Karpas-422 (cell line): ENCODE measurements at regions not wholly inside any gene's neighbourhood (a gene's known extent, or its start where the extent isn't known, plus 50 kb on each side); places are given as distances from the start of the nearest gene placed in this dataset.

ENCODE experiments used
- DNase-seq: peaks from one replicate; pipeline ENCODE4 v3.0.0-alpha.2; 2015
- H2AFZ ChIP-seq: fragments of 200-600 bp; sonication (generic); 2 replicates; pipeline ENCODE4 v1.6.1; 2014; ENCODE audit warnings: antibody characterized with exemption, low read length, mixed read lengths
- H3K27ac ChIP-seq: fragments of 200-600 bp; sonication (generic); 2 replicates; pipeline ENCODE4 v1.5.1; 2014; ENCODE audit warnings: mild to moderate bottlenecking, low read length, moderate library complexity
- H3K27me3 ChIP-seq: fragments of 200-600 bp; sonication (generic); 2 replicates; pipeline ENCODE4 v1.6.1; 2014; ENCODE audit warnings: low read length, mixed read lengths
- H3K36me3 ChIP-seq: fragments of 200-600 bp; sonication (generic); 2 replicates; pipeline ENCODE4 v1.6.1; 2014; ENCODE audit warnings: low read length, mixed read lengths; ENCODE audit not compliant: insufficient read depth
- H3K4me1 ChIP-seq: fragments of 200-600 bp; sonication (generic); 2 replicates; pipeline ENCODE4 v1.6.1; 2014; ENCODE audit warnings: mild to moderate bottlenecking, low read length, mixed read lengths
- H3K4me2 ChIP-seq: fragments of 200-600 bp; sonication (generic); 2 replicates; pipeline ENCODE4 v1.6.1; 2014; ENCODE audit warnings: low read length, low read depth, mild to moderate bottlenecking; ENCODE audit not compliant: poor library complexity, severe bottlenecking
- H3K4me3 ChIP-seq: fragments of 200-600 bp; sonication (generic); 2 replicates; pipeline ENCODE4 v1.5.1; 2014; ENCODE audit warnings: mild to moderate bottlenecking, antibody characterized with exemption, low read length, mixed read lengths
- H3K79me2 ChIP-seq: fragments of 200-600 bp; sonication (generic); 2 replicates; pipeline ENCODE4 v1.6.1; 2014; ENCODE audit warnings: mild to moderate bottlenecking, low read length, mixed read lengths
- H3K9ac ChIP-seq: fragments of 200-600 bp; sonication (generic); 2 replicates; pipeline ENCODE4 v1.6.0; 2014; ENCODE audit warnings: low read length
- H3K9me2 ChIP-seq: fragments of 200-600 bp; sonication (generic), shearing (Covaris generic); replicated peaks from 2 replicates; pipeline ENCODE4 v1.6.0; 2014; ENCODE audit warnings: mild to moderate bottlenecking, low read length, moderate library complexity; ENCODE audit not compliant: insufficient read depth
- H3K9me3 ChIP-seq: fragments of 300-700, 200-600 bp; sonication (generic); 2 replicates; pipeline ENCODE4 v1.6.1; 2014; ENCODE audit warnings: low read length, mixed read lengths
- H4K20me1 ChIP-seq: fragments of 200-600 bp; sonication (generic); 2 replicates; pipeline ENCODE4 v1.6.1; 2014; ENCODE audit warnings: mild to moderate bottlenecking, antibody characterized with exemption, low read length, low read depth; ENCODE audit not compliant: insufficient read depth

DNA sequence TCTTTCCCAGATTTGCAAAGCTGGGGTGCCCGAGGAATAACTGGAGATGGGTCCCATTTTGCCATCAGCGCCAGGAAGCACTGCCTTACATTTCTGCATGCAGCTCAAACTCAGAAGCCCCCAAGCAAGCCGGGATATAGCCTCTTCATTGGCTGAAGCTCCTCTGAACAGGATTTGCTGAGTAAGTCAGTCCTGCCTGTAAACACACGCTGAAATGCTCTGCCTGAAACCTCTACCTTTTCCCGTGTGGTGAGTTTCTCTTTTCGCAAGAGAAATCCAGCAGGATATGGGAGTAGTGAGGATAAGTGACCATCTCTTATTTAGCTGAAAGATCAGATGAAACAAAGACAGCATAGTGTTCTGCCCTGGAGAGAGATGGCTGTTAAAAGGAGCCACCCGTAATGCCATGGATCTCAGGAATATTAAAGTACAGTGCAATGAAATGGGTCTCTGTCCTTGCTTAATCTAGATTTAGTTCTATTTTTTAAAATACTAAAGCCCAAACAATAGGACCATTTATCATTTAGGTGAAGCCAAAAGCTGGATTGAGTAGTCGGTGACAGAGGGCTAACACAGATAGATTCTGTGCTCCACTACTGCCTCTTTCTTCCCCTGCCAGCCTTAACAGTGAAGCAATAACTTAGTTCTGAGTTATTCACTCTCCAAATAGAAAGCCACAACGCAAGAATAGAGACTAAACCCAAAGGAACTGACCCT lies 177.5 kb upstream of the PPP2R2B start:
- H3K27ac ChIP-seq = no peak overlapping the region
- no peaks in the 10 kb centered on the region for H3K9me3 ChIP-seq
- DNase-seq = no peak
- H2AFZ ChIP-seq = no peak overlapping the region
- no peaks in the 10 kb centered on the region for H3K4me1 ChIP-seq
- no peaks in the 10 kb centered on the region for H4K20me1 ChIP-seq
- no peaks in the 10 kb centered on the region for H3K36me3 ChIP-seq
- no peaks in the 10 kb centered on the region for H3K79me2 ChIP-seq
- no peaks in the 10 kb centered on the region for H3K9me2 ChIP-seq
- H3K27me3 ChIP-seq = no peaks in the 10 kb centered on the region
- no peak overlapping the region for H3K4me2 ChIP-seq
- H3K4me3 ChIP-seq = no peak overlapping the region
- H3K9ac ChIP-seq = no peak overlapping the region

DNA sequence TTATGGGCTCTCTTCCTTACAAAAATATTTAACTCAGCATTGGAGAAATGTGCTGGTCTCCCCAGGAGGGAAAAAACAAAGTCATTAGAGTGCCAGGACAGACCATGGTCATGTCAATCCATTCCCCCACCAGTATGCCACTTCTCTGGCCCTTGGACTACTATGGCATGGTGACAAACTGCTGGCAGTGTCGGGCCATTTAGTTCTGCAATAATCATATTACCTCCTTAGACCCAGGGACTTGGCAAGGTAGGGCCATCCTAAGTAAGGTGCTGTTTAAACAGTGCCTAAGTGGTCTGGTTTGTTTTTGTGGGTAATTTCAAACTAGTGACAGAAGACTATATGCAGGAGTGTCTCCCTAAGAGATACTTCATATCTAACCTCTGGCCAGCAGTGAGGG lies 177.8 kb upstream of the STK32A start:
- Histone ChIP-seq H3K9me3 (no peaks in the 10 kb centered on the region), H3K9me2 (no peaks in the 10 kb centered on the region), H3K4me3 (no peak overlapping the region), H3K27ac (no peak overlapping the region), H4K20me1 (no peaks in the 10 kb centered on the region), H3K27me3 (no peaks in the 10 kb centered on the region), H3K79me2 (no peaks in the 10 kb centered on the region), H2AFZ (no peak overlapping the region), H3K4me2 (no peak overlapping the region), H3K4me1 (no peaks in the 10 kb centered on the region), H3K9ac (no peak overlapping the region), H3K36me3 (no peaks in the 10 kb centered on the region)
- DNase-seq = no peak

DNA sequence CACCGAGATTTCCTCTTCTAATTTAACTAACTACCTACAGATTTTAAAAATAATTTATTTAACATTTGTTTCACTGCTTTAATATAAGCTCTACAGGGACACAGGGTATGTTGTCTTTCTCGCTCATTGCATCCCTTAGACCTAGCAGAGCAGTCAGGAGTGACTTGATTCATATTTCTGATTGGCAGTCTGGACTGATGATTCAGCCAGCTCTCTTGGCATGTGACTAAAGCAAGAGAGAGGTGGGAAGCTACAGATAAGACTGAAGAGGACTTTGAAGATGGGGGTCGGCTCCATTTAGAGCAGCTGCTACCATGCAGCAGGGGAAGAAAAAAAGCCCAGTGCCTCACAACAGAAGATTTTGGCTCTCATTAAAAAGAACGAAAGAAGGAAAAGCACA lies 173.4 kb upstream of the STK32A start:
- Histone ChIP-seq H3K79me2 (no peaks in the 10 kb centered on the region), H2AFZ (no peak overlapping the region), H3K9me3 (no peaks in the 10 kb centered on the region), H3K4me3 (no peak overlapping the region), H3K27me3 (no peaks in the 10 kb centered on the region), H3K4me1 (no peaks in the 10 kb centered on the region), H3K36me3 (no peaks in the 10 kb centered on the region), H3K9ac (no peak overlapping the region), H3K4me2 (no peak overlapping the region), H4K20me1 (no peaks in the 10 kb centered on the region), H3K9me2 (no peaks in the 10 kb centered on the region), H3K27ac (no peak overlapping the region)
- DNase-seq = no peak

DNA sequence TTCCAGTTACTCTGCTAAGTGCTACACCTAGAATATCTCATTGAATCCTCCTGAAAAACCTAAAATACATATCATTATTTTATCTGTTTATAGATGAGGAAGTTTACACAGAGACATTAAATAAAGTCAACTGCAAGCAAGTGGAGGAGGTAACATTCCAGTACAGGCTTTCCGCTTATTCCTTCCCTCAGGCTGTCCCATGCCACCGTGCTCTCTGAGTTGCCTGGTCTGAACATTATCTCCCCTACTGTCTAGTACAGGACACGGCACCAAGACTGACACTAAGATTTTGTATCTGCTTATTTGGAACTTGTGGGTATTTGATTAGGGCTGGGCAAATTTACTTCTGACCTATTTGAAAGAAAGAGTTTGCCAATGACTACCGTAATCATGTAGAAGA lies 172.4 kb upstream of the STK32A start:
- Histone ChIP-seq H2AFZ (no peak overlapping the region), H4K20me1 (no peaks in the 10 kb centered on the region), H3K27me3 (no peaks in the 10 kb centered on the region), H3K4me2 (no peak overlapping the region), H3K36me3 (no peaks in the 10 kb centered on the region), H3K9me3 (no peaks in the 10 kb centered on the region), H3K79me2 (no peaks in the 10 kb centered on the region), H3K4me3 (no peak overlapping the region), H3K27ac (no peak overlapping the region), H3K4me1 (no peaks in the 10 kb centered on the region), H3K9ac (no peak overlapping the region), H3K9me2 (no peaks in the 10 kb centered on the region)
- DNase-seq = no peak

DNA sequence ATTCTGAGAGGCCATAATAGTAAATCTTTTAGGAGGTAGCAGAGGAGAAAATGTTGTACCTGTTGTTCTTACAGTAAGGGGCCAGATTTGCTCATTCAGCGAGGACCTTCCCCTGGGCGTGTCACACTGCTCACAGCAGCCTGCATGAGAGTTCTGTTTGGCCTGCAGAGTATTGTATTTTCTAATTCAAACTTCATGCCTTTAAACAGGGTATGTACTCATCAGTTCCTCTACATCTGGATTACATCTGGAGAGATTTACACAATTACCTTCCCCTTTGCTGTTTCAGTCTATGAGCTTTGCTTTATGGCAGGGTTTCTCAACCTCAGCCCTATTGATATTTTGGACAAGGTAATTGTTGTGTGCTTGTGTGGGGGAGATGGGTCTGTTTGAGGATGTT lies 170.9 kb upstream of the STK32A start:
- no peak overlapping the region for H3K27ac ChIP-seq
- H3K9me2 ChIP-seq = no peaks in the 10 kb centered on the region
- no peaks in the 10 kb centered on the region for H4K20me1 ChIP-seq
- no peaks in the 10 kb centered on the region for H3K9me3 ChIP-seq
- no peaks in the 10 kb centered on the region for H3K27me3 ChIP-seq
- no peak overlapping the region for H3K9ac ChIP-seq
- H3K4me1 ChIP-seq = no peaks in the 10 kb centered on the region
- H3K4me2 ChIP-seq = no peak overlapping the region
- H3K79me2 ChIP-seq = no peaks in the 10 kb centered on the region
- H3K4me3 ChIP-seq = no peak overlapping the region
- H3K36me3 ChIP-seq = no peaks in the 10 kb centered on the region
- no peak for DNase-seq
- no peak overlapping the region for H2AFZ ChIP-seq

DNA sequence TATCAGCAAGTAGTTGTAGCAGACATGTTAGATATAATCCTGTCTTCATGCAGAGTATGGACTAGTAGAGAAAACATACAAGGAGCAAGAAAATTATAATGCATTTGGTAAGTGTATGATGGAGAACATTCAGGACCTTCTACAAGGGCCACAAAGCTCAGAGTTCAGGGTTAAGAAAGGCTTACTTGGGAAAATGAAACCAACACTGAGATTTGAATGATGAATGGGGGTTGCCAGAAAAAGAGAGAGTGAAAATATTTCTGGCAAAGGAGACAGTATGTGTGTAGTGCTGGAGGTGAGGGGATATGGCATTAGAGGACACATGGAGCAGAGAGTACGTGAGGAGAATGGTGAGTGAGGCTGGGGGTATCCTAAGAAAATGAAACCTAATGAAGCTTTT lies 169.8 kb upstream of the STK32A start:
- H3K4me3 ChIP-seq = no peak overlapping the region
- no peaks in the 10 kb centered on the region for H3K9me3 ChIP-seq
- H3K9me2 ChIP-seq = no peaks in the 10 kb centered on the region
- no peak for DNase-seq
- H3K36me3 ChIP-seq = no peaks in the 10 kb centered on the region
- H3K27me3 ChIP-seq = no peaks in the 10 kb centered on the region
- H3K4me1 ChIP-seq = no peaks in the 10 kb centered on the region
- H3K4me2 ChIP-seq = no peak overlapping the region
- no peak overlapping the region for H3K9ac ChIP-seq
- H4K20me1 ChIP-seq = no peaks in the 10 kb centered on the region
- no peaks in the 10 kb centered on the region for H3K79me2 ChIP-seq
- H2AFZ ChIP-seq = no peak overlapping the region
- H3K27ac ChIP-seq = no peak overlapping the region

DNA sequence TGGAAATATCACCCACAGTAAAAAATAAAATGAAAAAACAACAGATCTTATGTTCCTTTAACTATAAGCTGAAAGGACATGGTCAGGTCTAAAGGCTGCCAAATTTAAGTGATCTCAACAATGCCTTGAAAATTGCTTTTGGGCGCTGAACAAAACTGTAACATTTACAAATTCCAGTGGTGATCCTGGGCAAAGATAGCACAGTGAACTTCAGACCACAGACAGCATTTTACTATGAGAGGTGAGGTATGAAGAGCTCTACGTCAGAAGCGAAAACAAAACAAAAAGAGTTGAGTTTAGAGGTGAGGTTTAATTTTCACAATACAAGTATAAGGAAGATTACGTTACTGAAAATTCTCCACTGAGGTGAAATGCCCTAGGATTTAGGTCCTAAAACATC lies 165.8 kb upstream of the STK32A start:
- DNase-seq = no peak
- Histone ChIP-seq H3K9ac (no peak overlapping the region), H4K20me1 (no peaks in the 10 kb centered on the region), H3K36me3 (no peaks in the 10 kb centered on the region), H3K79me2 (no peaks in the 10 kb centered on the region), H3K9me2 (no peaks in the 10 kb centered on the region), H3K4me3 (no peak overlapping the region), H3K27me3 (no peaks in the 10 kb centered on the region), H3K9me3 (no peaks in the 10 kb centered on the region), H3K4me1 (no peaks in the 10 kb centered on the region), H2AFZ (no peak overlapping the region), H3K4me2 (no peak overlapping the region), H3K27ac (no peak overlapping the region)

DNA sequence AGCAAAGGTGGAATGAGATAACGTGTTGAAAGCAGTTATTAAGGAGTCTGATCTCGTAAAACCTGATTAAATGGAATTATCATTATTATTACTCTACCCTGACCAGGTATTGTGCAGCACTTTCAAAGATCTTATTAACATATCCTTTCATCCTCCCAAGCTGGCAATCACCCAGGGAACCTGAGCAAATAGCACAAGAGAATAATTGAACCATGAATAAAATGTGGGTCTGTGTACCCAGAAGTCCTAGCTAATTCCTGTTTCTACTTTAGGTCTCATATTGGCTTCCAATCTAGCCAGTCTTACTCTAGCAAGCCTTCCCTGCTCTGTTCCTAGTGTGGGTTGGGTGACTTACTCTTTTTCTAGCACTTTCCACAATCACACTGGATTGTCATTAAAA lies 162.2 kb upstream of the STK32A start:
- Histone ChIP-seq H3K4me2 (no peak overlapping the region), H3K4me3 (no peak overlapping the region), H3K27me3 (no peaks in the 10 kb centered on the region), H3K9me3 (no peaks in the 10 kb centered on the region), H4K20me1 (no peaks in the 10 kb centered on the region), H3K27ac (no peak overlapping the region), H3K79me2 (no peaks in the 10 kb centered on the region), H2AFZ (no peak overlapping the region), H3K9ac (no peak overlapping the region), H3K9me2 (no peaks in the 10 kb centered on the region), H3K36me3 (no peaks in the 10 kb centered on the region), H3K4me1 (no peaks in the 10 kb centered on the region)
- no peak for DNase-seq

DNA sequence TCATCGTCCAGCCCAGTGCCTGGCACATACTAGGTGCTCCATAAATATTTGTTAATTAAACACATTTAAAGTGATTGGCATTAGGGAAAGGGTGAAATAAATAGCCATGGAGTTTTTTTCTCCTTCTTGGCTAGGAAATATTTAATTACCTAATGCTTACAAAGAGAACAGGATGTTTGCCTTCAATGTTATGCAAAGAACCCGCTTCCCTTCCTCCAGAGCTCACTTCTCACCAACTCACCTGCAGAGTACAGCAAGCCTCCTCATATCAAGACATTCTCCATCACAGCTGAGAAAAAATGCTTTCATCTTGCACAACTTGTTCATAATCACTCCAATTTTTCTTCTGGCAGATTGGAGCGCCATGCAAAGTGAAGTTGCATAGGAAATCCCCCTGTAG lies 161.7 kb upstream of the STK32A start:
- Histone ChIP-seq H3K4me2 (no peak overlapping the region), H3K4me3 (no peak overlapping the region), H3K36me3 (no peaks in the 10 kb centered on the region), H3K79me2 (no peaks in the 10 kb centered on the region), H3K4me1 (no peaks in the 10 kb centered on the region), H2AFZ (no peak overlapping the region), H3K9me2 (no peaks in the 10 kb centered on the region), H3K9ac (no peak overlapping the region), H4K20me1 (no peaks in the 10 kb centered on the region), H3K9me3 (no peaks in the 10 kb centered on the region), H3K27ac (no peak overlapping the region), H3K27me3 (no peaks in the 10 kb centered on the region)
- DNase-seq = no peak
